Calu3 (cell line): ENCODE measurements at regions not wholly inside any gene's neighbourhood (a gene's known extent, or its start where the extent isn't known, plus 50 kb on each side); places are given as distances from the start of the nearest gene placed in this dataset.
"Not testable (repeated sequence)": the region's sequence is repeated elsewhere in the genome, so short reads cannot be mapped to it uniquely, and the experiment has no call there.

Experiments used
- BruUV-seq: library from RNA; stranded (reverse); fragments of 400-500 nt; replicated peaks from 2 replicates; lab custom pipeline; 2021; lab: Mats Ljungman, UMichigan
- CTCF ChIA-PET: fragments of 300-600 bp; sonication (Branson Sonifier 250); formaldehyde crosslinking; loops from one replicate; lab custom pipeline; 2022; ENCODE audit warnings: antibody characterized with exemption; lab: Charles Lee
- DNase-seq: peaks from one replicate; pipeline ENCODE4 v3.0.0; 2022
- H3K27ac Mint-ChIP-seq: one replicate; pipeline ENCODE4 v1.8.0; 2022; ENCODE audit warnings: mixed read lengths; ENCODE audit not compliant: unreplicated experiment
- H3K27me3 Mint-ChIP-seq: one replicate; pipeline ENCODE4 v1.8.0; 2022; ENCODE audit warnings: mixed read lengths; ENCODE audit not compliant: unreplicated experiment
- H3K36me3 Mint-ChIP-seq: one replicate; pipeline ENCODE4 v1.8.0; 2022; ENCODE audit warnings: mild to moderate bottlenecking, moderate library complexity, mixed read lengths; ENCODE audit not compliant: insufficient read depth, unreplicated experiment
- H3K4me1 Mint-ChIP-seq: one replicate; pipeline ENCODE4 v1.8.0; 2022; ENCODE audit warnings: mild to moderate bottlenecking, low read depth, mixed read lengths; ENCODE audit not compliant: unreplicated experiment
- H3K4me3 Mint-ChIP-seq: one replicate; pipeline ENCODE4 v1.8.0; 2022; ENCODE audit warnings: mild to moderate bottlenecking, low read depth, moderate library complexity, mixed read lengths; ENCODE audit not compliant: unreplicated experiment
- H3K9me3 Mint-ChIP-seq: one replicate; pipeline ENCODE4 v1.8.0; 2022; ENCODE audit warnings: low read depth, mixed read lengths; ENCODE audit not compliant: unreplicated experiment
- intact Hi-C: fragments of 100-400 bp; cut with micrococcal nuclease; formaldehyde crosslinking; loops from one replicate; pipeline ENCODE4 v1.10.0; 2022; ENCODE audit not compliant: unreplicated experiment
- TF ChIP-seq, protein P1 (sequence below): fragments of 200-600 bp; IDR thresholded peaks from one replicate; pipeline ENCODE4 v1.8.0; 2022; ENCODE audit warnings: antibody characterized with exemption; ENCODE audit not compliant: unreplicated experiment

- Mint-ChIP-seq H3K27me3 (no peaks in the 10 kb centered on the region), H3K4me3 (no peak overlapping the region), H3K9me3 (no peaks in the 10 kb centered on the region), H3K36me3 (no peaks in the 10 kb centered on the region), H3K4me1 (no peaks in the 10 kb centered on the region), H3K27ac (no peak overlapping the region)
- intact Hi-C loops, result no loop called here
- DNase-seq, result no peak
- CTCF ChIA-PET, result no interaction called here
- no TSS peak for BruUV-seq
- TF ChIP-seq, protein P1, sequence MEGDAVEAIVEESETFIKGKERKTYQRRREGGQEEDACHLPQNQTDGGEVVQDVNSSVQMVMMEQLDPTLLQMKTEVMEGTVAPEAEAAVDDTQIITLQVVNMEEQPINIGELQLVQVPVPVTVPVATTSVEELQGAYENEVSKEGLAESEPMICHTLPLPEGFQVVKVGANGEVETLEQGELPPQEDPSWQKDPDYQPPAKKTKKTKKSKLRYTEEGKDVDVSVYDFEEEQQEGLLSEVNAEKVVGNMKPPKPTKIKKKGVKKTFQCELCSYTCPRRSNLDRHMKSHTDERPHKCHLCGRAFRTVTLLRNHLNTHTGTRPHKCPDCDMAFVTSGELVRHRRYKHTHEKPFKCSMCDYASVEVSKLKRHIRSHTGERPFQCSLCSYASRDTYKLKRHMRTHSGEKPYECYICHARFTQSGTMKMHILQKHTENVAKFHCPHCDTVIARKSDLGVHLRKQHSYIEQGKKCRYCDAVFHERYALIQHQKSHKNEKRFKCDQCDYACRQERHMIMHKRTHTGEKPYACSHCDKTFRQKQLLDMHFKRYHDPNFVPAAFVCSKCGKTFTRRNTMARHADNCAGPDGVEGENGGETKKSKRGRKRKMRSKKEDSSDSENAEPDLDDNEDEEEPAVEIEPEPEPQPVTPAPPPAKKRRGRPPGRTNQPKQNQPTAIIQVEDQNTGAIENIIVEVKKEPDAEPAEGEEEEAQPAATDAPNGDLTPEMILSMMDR, result no peak
These were observed 475.2 kb upstream of the FRG2C start for GRCh38 chr3:75188962-75189361.

DNA sequence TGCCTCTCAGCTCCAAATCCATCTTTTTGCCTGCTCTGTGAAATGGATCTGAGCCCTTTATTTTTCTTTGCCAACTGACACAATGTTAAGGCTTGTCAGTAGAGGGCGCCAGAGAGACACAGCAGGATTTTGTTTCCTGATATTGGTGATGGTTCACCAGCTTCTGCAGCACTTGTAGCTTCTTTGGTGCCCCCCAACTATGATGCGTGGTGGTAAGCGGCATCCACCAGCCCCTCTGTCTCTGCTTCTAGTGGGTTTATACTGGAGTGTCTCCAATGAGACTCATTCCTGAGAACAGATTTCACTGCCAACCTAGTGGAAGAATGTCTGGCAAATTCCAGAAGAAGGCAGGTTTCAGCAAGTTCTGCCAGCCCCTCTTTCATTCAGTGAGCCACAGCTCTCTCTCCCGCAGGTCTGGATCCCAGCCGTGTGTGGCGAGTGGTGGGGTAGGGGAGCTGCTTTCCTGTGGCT, 471.9 kb upstream of the FRG2C start:
- intact Hi-C loops, result loop anchor here (1.0 to 10.0 kb wide), 2 partner anchors 170 to 233 kb away; no protein-coding TSS in a partner anchor
- H3K4me1 Mint-ChIP-seq, result no peaks in the 10 kb centered on the region
- TF ChIP-seq, protein P1, result peak; percentile 57
- BruUV-seq, result no TSS peak
- H3K9me3 Mint-ChIP-seq, result peaks cover 3% of the 10 kb centered on the region
- H3K27me3 Mint-ChIP-seq, result no peaks in the 10 kb centered on the region
- DNase-seq, result peak; percentile 59
- CTCF ChIA-PET, result interaction anchor here (0.6 kb wide), 1 partner anchor 120 kb away, joined by 4 read pairs; no protein-coding TSS in a partner anchor
- H3K27ac Mint-ChIP-seq, result no peak overlapping the region
- H3K36me3 Mint-ChIP-seq, result no peaks in the 10 kb centered on the region
- H3K4me3 Mint-ChIP-seq, result no peak overlapping the region

- BruUV-seq, result no TSS peak
- CTCF ChIA-PET, result no interaction called here
- H3K4me1 Mint-ChIP-seq, result no peaks in the 10 kb centered on the region
- intact Hi-C loops, result loop anchor here (10.0 kb wide), 1 partner anchor 231 kb away; no protein-coding TSS in a partner anchor
- TF ChIP-seq, protein P1, result no peak
- no peak for DNase-seq
- no peak overlapping the region for H3K27ac Mint-ChIP-seq
- no peaks in the 10 kb centered on the region for H3K27me3 Mint-ChIP-seq
- H3K36me3 Mint-ChIP-seq, result no peaks in the 10 kb centered on the region
- peaks cover 3% of the 10 kb centered on the region for H3K9me3 Mint-ChIP-seq
- H3K4me3 Mint-ChIP-seq, result no peak overlapping the region
These were observed 470.3 kb upstream of the FRG2C start for GRCh38 chr3:75193797-75194196.

- H3K27ac Mint-ChIP-seq, H3K9me3 Mint-ChIP-seq, CTCF ChIA-PET, H3K27me3 Mint-ChIP-seq, intact Hi-C loops, BruUV-seq, H3K4me3 Mint-ChIP-seq, DNase-seq, H3K4me1 Mint-ChIP-seq, H3K36me3 Mint-ChIP-seq: not testable (repeated sequence)
These were observed 449.8 kb upstream of the FRG2C start for GRCh38 chr3:75214332-75214731.

DNA sequence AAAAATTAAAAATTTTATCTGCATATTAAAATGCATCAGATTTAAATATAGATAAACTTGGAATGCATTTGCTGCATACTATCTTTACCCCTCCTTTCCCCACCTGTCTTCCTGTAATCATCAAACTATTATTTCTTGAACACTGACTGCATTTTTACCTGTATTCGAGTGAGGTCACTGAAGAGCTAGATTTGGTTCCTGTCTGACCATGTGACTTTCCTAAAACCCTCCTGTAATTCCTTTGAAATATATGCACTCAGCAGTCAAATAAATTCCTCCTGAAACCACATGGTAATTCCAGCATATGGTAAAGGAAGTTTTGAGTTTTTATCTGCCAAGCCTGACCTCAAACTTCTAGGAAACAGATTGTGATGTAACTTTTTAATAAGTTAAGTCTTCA, 445.6 kb upstream of the FRG2C start:
- TF ChIP-seq, protein P1, result no peak
- H3K4me3 Mint-ChIP-seq, result no peak overlapping the region
- DNase-seq, result no peak

More for the DNA sequence above, 445.6 kb upstream of the FRG2C start:
- CTCF ChIA-PET, result no interaction called here
- Mint-ChIP-seq H3K27ac (no peak overlapping the region), H3K9me3 (peaks cover 6% of the 10 kb centered on the region), H3K4me1 (peaks cover 2% of the 10 kb centered on the region), H3K27me3 (no peaks in the 10 kb centered on the region), H3K36me3 (no peaks in the 10 kb centered on the region)
- no TSS peak for BruUV-seq
- intact Hi-C loops, result loop anchor here (2.0 kb wide), 1 partner anchor 40 kb away; no protein-coding TSS in a partner anchor
